Gastroesophageal sphincter (tissue), 3 donors: ENCODE measurements at regions not wholly inside any gene's neighbourhood (a gene's known extent, or its start where the extent isn't known, plus 50 kb on each side); places are given as distances from the start of the nearest gene placed in this dataset.

Experiments
- POLR2AphosphoS5 ChIP-seq: sonication (generic); formaldehyde crosslinking; IDR thresholded peaks from one replicate; pipeline ENCODE4 v1.6.1; 2017; ENCODE audit warnings: antibody characterized with exemption
- TF ChIP-seq, protein P1 (sequence below), 4 experiments: fragments of 200-600 bp in 2 of 4; fragments of 450-650 bp in 2 of 4; sonication (generic) in 1 of 4; IDR thresholded peaks; one replicate each; pipeline ENCODE4 v1.5.1; 2017 to 2019; ENCODE audit warnings: antibody characterized with exemption in 4 of 4, mild to moderate bottlenecking in 2 of 4, moderate library complexity in 2 of 4

DNA sequence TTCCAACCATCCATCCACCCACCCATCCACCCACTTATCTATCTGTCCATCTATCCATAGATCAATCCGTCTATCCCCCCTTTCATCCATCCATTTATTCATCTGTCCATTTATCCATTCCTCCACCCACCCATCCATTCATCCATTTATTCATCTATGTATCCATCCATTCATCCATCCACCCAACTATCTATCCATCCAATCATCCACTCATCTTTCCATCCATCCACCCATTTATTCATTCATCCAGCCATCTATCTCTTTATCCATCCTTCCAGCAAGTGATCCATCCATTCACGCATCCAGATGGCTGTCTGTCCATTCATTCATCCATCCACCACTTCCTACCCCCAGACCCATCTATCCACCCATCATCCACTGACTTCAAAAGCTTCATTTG is 84.0 kb upstream of the CD99 start:
- TF ChIP-seq, protein P1, sequence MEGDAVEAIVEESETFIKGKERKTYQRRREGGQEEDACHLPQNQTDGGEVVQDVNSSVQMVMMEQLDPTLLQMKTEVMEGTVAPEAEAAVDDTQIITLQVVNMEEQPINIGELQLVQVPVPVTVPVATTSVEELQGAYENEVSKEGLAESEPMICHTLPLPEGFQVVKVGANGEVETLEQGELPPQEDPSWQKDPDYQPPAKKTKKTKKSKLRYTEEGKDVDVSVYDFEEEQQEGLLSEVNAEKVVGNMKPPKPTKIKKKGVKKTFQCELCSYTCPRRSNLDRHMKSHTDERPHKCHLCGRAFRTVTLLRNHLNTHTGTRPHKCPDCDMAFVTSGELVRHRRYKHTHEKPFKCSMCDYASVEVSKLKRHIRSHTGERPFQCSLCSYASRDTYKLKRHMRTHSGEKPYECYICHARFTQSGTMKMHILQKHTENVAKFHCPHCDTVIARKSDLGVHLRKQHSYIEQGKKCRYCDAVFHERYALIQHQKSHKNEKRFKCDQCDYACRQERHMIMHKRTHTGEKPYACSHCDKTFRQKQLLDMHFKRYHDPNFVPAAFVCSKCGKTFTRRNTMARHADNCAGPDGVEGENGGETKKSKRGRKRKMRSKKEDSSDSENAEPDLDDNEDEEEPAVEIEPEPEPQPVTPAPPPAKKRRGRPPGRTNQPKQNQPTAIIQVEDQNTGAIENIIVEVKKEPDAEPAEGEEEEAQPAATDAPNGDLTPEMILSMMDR (IDR thresholded peaks at IDR 0.05), result no peak
- TF ChIP-seq POLR2AphosphoS5, result no peak
